ENCODE measurements at regions not wholly inside any gene's neighbourhood (a gene's known extent, or its start where the extent isn't known, plus 50 kb on each side); places are given as distances from the start of the nearest gene placed in this dataset.

- TF ChIP-seq CTCF (conservative IDR thresholded peaks at IDR 0.05; ENCODE audit: low read length) (no peak), EZH2phosphoT487 (IDR thresholded peaks at IDR 0.05; ENCODE audit: borderline replicate concordance, low read depth, low read length) (no peak)
Observed at GRCh38 chr4:153036931-153037482, 100.9 kb downstream of the FHDC1 start.

Measured in OCI-LY7 (cell line).